HG02759 (cell line): ENCODE measurements at regions not wholly inside any gene's neighbourhood (a gene's known extent, or its start where the extent isn't known, plus 50 kb on each side); places are given as distances from the start of the nearest gene placed in this dataset.

Experiments used
- ATAC-seq: cut with Tn5 transposase; IDR thresholded peaks from one replicate; pipeline ENCODE4 v1.9.1; 2021; ENCODE audit warnings: mild to moderate bottlenecking, moderate library complexity; ENCODE audit not compliant: unreplicated experiment

GRCh38 chr1:83527987-83528386, 470.9 kb downstream of the TTLL7 start:
- no peak for ATAC-seq

GRCh38 chr1:83520797-83521196, 478.1 kb downstream of the TTLL7 start:
- peak; percentile 49 for ATAC-seq

- ATAC-seq = no peak
These were observed 482.6 kb downstream of the TTLL7 start for GRCh38 chr1:83516369-83516768.

GRCh38 chr1:83515578-83516154, 483.3 kb downstream of the TTLL7 start:
- ATAC-seq = no peak

- no peak for ATAC-seq
These were observed 486.3 kb downstream of the TTLL7 start for GRCh38 chr1:83512373-83513193.

GRCh38 chr1:83511146-83511726, 487.7 kb downstream of the TTLL7 start:
- no peak for ATAC-seq

GRCh38 chr1:83509301-83509781, 489.6 kb downstream of the TTLL7 start:
- ATAC-seq = no peak

GRCh38 chr1:83508485-83509151, 490.3 kb downstream of the TTLL7 start:
- ATAC-seq = peak; percentile 95

- ATAC-seq = no peak
These were observed 493.8 kb downstream of the TTLL7 start for GRCh38 chr1:83505148-83505547.

GRCh38 chr1:83503153-83503552, 495.8 kb downstream of the TTLL7 start:
- ATAC-seq = no peak

GRCh38 chr1:83500987-83501591, 497.8 kb downstream of the TTLL7 start:
- peak; percentile 92 for ATAC-seq

GRCh38 chr1:83500531-83500930, 498.4 kb downstream of the TTLL7 start:
- ATAC-seq = no peak

GRCh38 chr1:83499998-83500397, 498.9 kb downstream of the TTLL7 start:
- peak; percentile 55 for ATAC-seq

GRCh38 chr1:83497563-83497962, 501.4 kb downstream of the TTLL7 start:
- ATAC-seq = no peak

- no peak for ATAC-seq
These were observed 503.4 kb downstream of the TTLL7 start for GRCh38 chr1:83495560-83495959.

- ATAC-seq = no peak
These were observed 505.3 kb downstream of the TTLL7 start for GRCh38 chr1:83493633-83494032.

GRCh38 chr1:83491930-83492329, 507.0 kb downstream of the TTLL7 start:
- ATAC-seq = no peak

- ATAC-seq = no peak
These were observed 507.9 kb downstream of the TTLL7 start for GRCh38 chr1:83490988-83491387.

GRCh38 chr1:83488105-83488504, 510.8 kb downstream of the TTLL7 start:
- ATAC-seq = peak; percentile 87

GRCh38 chr1:83487460-83487859, 511.5 kb downstream of the TTLL7 start:
- peak; percentile 41 for ATAC-seq
